Bronchial epithelial cell (primary cell): ENCODE measurements at regions not wholly inside any gene's neighbourhood (a gene's known extent, or its start where the extent isn't known, plus 50 kb on each side); places are given as distances from the start of the nearest gene placed in this dataset.

Experiments
- DNase-seq: peaks from one replicate; pipeline ENCODE4 v3.0.0-alpha.2; 2010; ENCODE audit warnings: low read depth
- FAIRE-seq: peaks from 2 replicates; lab custom pipeline; 2011; peaks lifted over from hg19 to GRCh38; lab: Jason Lieb, UNC
- H3K27me3 ChIP-seq: 2 replicates; pipeline ENCODE4 v1.5.1; 2011; ENCODE audit warnings: low read length; ENCODE audit not compliant: control insufficient read depth, insufficient read depth
- H3K36me3 ChIP-seq: 2 replicates; pipeline ENCODE4 v1.5.1; 2011; ENCODE audit warnings: low read length; ENCODE audit not compliant: control insufficient read depth, insufficient read depth
- H3K4me3 ChIP-seq: 2 replicates; pipeline ENCODE4 v1.5.1; 2011; ENCODE audit warnings: mild to moderate bottlenecking, low read depth, low read length, control low read depth
- CTCF ChIP-seq: IDR thresholded peaks from 2 replicates; pipeline ENCODE4 v1.5.1; 2011; ENCODE audit warnings: mild to moderate bottlenecking, moderate library complexity, low read length, control low read depth, inconsistent platforms; ENCODE audit not compliant: insufficient read depth, severe bottlenecking

GRCh38 chr15:38819387-38819950 lies 254.9 kb upstream of the RASGRP1 start:
- no peak for DNase-seq
- Histone ChIP-seq H3K27me3 (no peaks in the 10 kb centered on the region), H3K36me3 (no peaks in the 10 kb centered on the region), H3K4me3 (no peak overlapping the region)
- no peak for FAIRE-seq
- TF ChIP-seq CTCF: no peak

DNA sequence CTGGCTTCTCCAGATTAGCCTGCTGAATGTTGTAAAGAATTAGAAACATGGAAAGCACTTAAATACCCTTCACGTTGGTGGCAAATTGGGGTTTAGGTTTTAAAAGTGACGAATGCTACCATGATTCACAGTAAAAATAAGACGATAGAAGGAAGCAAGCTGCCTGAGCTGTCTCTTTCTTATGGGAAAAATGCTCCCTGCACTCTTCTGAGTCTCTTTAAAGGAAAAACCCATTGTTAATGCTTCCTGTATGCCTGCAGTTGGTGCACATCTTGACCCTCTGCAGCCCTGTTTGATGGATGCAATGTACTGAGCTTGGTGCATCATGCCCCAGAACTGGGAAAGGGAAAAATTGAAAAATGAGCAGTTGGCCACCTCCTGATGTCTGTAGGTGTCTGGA lies 258.6 kb upstream of the RASGRP1 start:
- no peak for TF ChIP-seq CTCF
- DNase-seq: no peak
- no peaks in the 10 kb centered on the region for H3K36me3 ChIP-seq
- no peak for FAIRE-seq
- H3K4me3 ChIP-seq: no peak overlapping the region
- H3K27me3 ChIP-seq: no peaks in the 10 kb centered on the region

DNA sequence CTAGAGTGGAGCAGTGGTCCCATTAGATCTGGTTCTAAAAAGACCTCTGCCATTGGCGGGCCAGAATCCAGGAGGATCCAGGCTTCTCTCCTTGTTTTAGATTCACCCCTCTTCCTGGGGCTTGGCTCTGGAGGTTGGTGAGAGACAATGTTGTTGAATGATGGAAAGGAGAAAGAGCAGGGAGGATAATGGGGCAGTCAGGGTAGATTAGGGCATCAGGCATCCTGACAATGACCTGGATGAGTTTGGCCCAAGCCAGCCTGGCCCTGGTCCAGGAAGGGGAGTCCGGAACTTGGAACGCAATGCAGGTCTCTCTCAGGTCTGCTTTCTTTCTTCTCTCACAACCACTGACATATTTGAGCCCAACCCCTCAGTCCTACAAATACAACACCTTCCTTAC lies 260.1 kb upstream of the RASGRP1 start:
- FAIRE-seq: no peak
- no peak for DNase-seq
- Histone ChIP-seq H3K27me3 (no peaks in the 10 kb centered on the region), H3K36me3 (no peaks in the 10 kb centered on the region), H3K4me3 (no peak overlapping the region)
- no peak for TF ChIP-seq CTCF

DNA sequence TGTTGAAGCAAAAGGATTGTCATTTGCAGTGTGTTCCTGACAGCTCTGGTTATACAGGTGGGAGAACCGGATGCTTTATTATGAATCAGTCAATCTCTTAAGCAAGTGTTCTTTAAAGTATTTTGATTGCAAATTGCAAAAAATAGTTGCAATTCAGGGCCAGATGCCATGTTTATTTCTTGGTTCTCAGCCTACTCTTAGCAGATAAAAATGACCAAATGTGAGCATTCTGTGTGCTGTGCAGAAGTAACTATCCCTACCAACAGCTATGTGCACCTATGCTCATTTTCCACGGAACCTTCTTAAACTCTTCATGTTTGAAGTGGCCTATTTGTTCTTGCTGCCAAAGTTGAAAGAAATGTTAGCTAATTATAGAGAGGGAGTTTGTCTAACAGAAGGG lies 262.3 kb upstream of the RASGRP1 start:
- Histone ChIP-seq H3K27me3 (no peaks in the 10 kb centered on the region), H3K4me3 (no peak overlapping the region), H3K36me3 (no peaks in the 10 kb centered on the region)
- TF ChIP-seq CTCF: no peak
- FAIRE-seq (no peak), DNase-seq (no peak)

DNA sequence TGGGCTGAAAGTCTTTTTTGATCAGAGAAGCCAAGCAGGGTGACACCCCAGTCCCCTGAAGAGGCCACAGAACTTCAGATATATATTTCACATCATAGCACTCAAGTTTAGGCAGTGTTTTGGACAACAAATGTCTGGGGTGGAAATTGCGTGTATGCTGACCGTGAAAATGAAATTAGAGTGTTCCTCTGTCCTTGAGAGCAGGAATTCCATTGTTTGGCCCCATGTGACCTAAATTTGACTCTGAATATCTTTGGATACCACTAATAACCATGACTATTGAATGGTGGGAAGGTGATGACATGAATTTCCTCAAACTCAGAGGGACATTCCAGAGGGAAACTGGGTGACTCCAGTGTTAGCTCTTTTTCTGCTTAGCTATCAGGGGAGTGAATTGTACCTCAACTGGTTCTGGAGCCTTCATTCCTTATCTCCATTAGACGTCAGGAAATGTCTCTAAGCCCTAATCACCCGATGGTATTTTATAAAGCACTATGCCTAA lies 263.5 kb upstream of the RASGRP1 start:
- no peak for FAIRE-seq
- H3K27me3 ChIP-seq: no peaks in the 10 kb centered on the region
- no peak for TF ChIP-seq CTCF

DNA sequence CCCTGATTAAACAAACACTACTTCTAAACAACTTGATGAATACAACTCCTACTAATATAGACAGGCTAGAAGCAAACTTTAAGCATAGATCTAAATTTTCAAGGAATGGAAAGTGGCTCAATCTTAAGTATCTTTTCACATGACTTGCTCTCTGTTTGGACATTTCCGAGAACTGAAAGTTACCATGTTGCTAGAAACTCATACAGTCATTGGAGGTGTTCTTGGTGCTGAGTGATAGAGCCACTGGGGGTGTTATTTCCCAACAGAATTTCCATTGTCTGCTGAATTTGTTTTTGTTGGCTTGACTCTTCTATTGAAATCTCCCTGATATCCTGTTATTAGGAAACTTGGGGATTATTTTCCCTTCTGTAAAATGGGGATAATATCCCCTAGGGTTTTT lies 264.5 kb upstream of the RASGRP1 start:
- Histone ChIP-seq H3K36me3 (no peaks in the 10 kb centered on the region), H3K4me3 (no peak overlapping the region), H3K27me3 (no peaks in the 10 kb centered on the region)
- DNase-seq (no peak), FAIRE-seq (no peak)
- TF ChIP-seq CTCF: no peak

More for the DNA sequence above, 263.5 kb upstream of the RASGRP1 start:
- DNase-seq: no peak
- H3K4me3 ChIP-seq: no peak overlapping the region
- H3K36me3 ChIP-seq: no peaks in the 10 kb centered on the region
